Daoy (cell line): ENCODE measurements at regions not wholly inside any gene's neighbourhood (a gene's known extent, or its start where the extent isn't known, plus 50 kb on each side); places are given as distances from the start of the nearest gene placed in this dataset.
A peak's percentile ranks its signal among the peaks of the same experiment; 100 is the strongest.

ENCODE experiments used
- DNase-seq: peaks from one replicate; pipeline ENCODE4 v3.0.0-alpha.2; 2015; ENCODE audit warnings: low read depth

- no peak for DNase-seq
Measured at GRCh38 chr6:126147291-126147815, 161.0 kb downstream of the TRMT11 start.

- no peak for DNase-seq
Measured at GRCh38 chr6:126148853-126149252, 162.5 kb downstream of the TRMT11 start.

GRCh38 chr6:126152372-126152745, 166.0 kb downstream of the TRMT11 start:
- no peak for DNase-seq

GRCh38 chr6:126153661-126154060, 167.3 kb downstream of the TRMT11 start:
- DNase-seq = peak; percentile 16

GRCh38 chr6:126156973-126157372, 170.6 kb downstream of the TRMT11 start:
- DNase-seq = no peak

- DNase-seq = no peak
Measured at GRCh38 chr6:126167726-126168125, 172.2 kb upstream of the CENPW start.

GRCh38 chr6:126170433-126170832, 169.5 kb upstream of the CENPW start:
- DNase-seq = no peak

- DNase-seq = peak; percentile 54
Measured at GRCh38 chr6:126170978-126171382, 168.9 kb upstream of the CENPW start.

- DNase-seq = no peak
Measured at GRCh38 chr6:126172131-126172530, 167.8 kb upstream of the CENPW start.

- no peak for DNase-seq
Measured at GRCh38 chr6:126173265-126173664, 166.7 kb upstream of the CENPW start.

GRCh38 chr6:126174697-126175096, 165.2 kb upstream of the CENPW start:
- DNase-seq = no peak

GRCh38 chr6:126175251-126175650, 164.7 kb upstream of the CENPW start:
- no peak for DNase-seq

GRCh38 chr6:126176282-126176681, 163.6 kb upstream of the CENPW start:
- peak; percentile 7 for DNase-seq

GRCh38 chr6:126180585-126180984, 159.3 kb upstream of the CENPW start:
- DNase-seq = peak; percentile 91

GRCh38 chr6:126181173-126181741, 158.7 kb upstream of the CENPW start:
- no peak for DNase-seq

- no peak for DNase-seq
Measured at GRCh38 chr6:126181890-126182289, 158.0 kb upstream of the CENPW start.

- peak; percentile 11 for DNase-seq
Measured at GRCh38 chr6:126182650-126183311, 157.1 kb upstream of the CENPW start.

GRCh38 chr6:126185774-126186173, 154.1 kb upstream of the CENPW start:
- no peak for DNase-seq

- peak; percentile 21 for DNase-seq
Measured at GRCh38 chr6:126188279-126188909, 151.5 kb upstream of the CENPW start.

GRCh38 chr6:126195625-126196236, 144.2 kb upstream of the CENPW start:
- no peak for DNase-seq

- no peak for DNase-seq
Measured at GRCh38 chr6:126198631-126199030, 141.3 kb upstream of the CENPW start.

- DNase-seq = no peak
Measured at GRCh38 chr6:126199466-126199865, 140.4 kb upstream of the CENPW start.

- DNase-seq = no peak
Measured at GRCh38 chr6:126202707-126203106, 137.2 kb upstream of the CENPW start.
